IMR-90 (cell line): ENCODE measurements at regions not wholly inside any gene's neighbourhood (a gene's known extent, or its start where the extent isn't known, plus 50 kb on each side); places are given as distances from the start of the nearest gene placed in this dataset.

Experiments
- CEBPB ChIP-seq: IDR thresholded peaks from 2 replicates; pipeline ENCODE4 v1.6.1; 2012; ENCODE audit warnings: low read depth, low read length, improper control_type of control experiment
- MAFK ChIP-seq: IDR thresholded peaks from 2 replicates; pipeline ENCODE4 v1.6.1; 2012; ENCODE audit warnings: low read depth, low read length, improper control_type of control experiment
- MXI1 ChIP-seq: IDR thresholded peaks from 2 replicates; pipeline ENCODE4 v1.6.1; 2012; ENCODE audit warnings: low read depth, mild to moderate bottlenecking, low read length, moderate library complexity, borderline replicate concordance
- NFE2L2 ChIP-seq: fragments of 150-350 bp; IDR thresholded peaks from 2 replicates; pipeline ENCODE4 v1.6.1; 2016; ENCODE audit warnings: low read depth, mild to moderate bottlenecking, low read length
- POLR2A ChIP-seq: IDR thresholded peaks from 2 replicates; pipeline ENCODE4 v1.6.1; 2012; ENCODE audit warnings: mild to moderate bottlenecking, low read depth, low read length
- RAD21 ChIP-seq: IDR thresholded peaks from 2 replicates; pipeline ENCODE4 v1.6.1; 2012; ENCODE audit warnings: low read length, improper control_type of control experiment
- RCOR1 ChIP-seq: IDR thresholded peaks from 2 replicates; pipeline ENCODE4 v1.6.1; 2012; ENCODE audit warnings: mild to moderate bottlenecking, low read length, improper control_type of control experiment; ENCODE audit not compliant: insufficient replicate concordance
- RFX5 ChIP-seq: IDR thresholded peaks from 2 replicates; pipeline ENCODE4 v1.8.0; 2012; ENCODE audit warnings: low read depth, mild to moderate bottlenecking, low read length, moderate library complexity
- SMC3 ChIP-seq: fragments of 150-350 bp; IDR thresholded peaks from 2 replicates; pipeline ENCODE4 v1.6.1; 2016; ENCODE audit warnings: low read depth, mild to moderate bottlenecking, antibody characterized with exemption, low read length, moderate library complexity
- TF ChIP-seq, protein P1 (sequence below): fragments of 150-350 bp; IDR thresholded peaks from 2 replicates; pipeline ENCODE4 v1.6.1; 2016; ENCODE audit warnings: low read depth, mild to moderate bottlenecking, low read length, moderate library complexity, borderline replicate concordance
- TF ChIP-seq, protein P2 (sequence below): conservative IDR thresholded peaks from 2 replicates; pipeline ENCODE4 v1.5.1; 2012; ENCODE audit warnings: mild to moderate bottlenecking, low read depth, low read length, improper control_type of control experiment
- TF ChIP-seq, protein P3 (sequence below): fragments of 150-350 bp; IDR thresholded peaks from 2 replicates; pipeline ENCODE4 v1.6.1; 2017; ENCODE audit warnings: mild to moderate bottlenecking, antibody characterized with exemption, low read length, low read depth

DNA sequence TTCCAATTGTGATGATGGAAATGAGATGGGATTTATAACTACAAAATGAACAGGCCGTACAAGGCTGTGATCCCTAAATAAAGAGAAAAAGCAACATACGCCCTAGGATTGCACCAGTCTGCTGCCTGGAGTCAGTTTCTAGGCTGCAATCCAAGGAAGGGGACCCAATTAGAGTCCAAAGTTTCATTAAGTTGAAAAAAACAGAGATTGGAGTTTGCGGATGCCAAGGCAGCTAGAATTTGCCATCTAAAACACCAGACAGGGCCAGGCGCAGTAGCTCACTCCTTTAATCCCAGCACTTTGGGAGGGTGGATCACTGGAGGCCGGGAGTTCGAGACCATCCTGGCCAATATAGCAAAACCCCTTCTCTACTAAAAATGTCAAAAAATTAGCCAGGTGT lies 661.0 kb downstream of the RPS29 start:
- TF ChIP-seq, protein P1, sequence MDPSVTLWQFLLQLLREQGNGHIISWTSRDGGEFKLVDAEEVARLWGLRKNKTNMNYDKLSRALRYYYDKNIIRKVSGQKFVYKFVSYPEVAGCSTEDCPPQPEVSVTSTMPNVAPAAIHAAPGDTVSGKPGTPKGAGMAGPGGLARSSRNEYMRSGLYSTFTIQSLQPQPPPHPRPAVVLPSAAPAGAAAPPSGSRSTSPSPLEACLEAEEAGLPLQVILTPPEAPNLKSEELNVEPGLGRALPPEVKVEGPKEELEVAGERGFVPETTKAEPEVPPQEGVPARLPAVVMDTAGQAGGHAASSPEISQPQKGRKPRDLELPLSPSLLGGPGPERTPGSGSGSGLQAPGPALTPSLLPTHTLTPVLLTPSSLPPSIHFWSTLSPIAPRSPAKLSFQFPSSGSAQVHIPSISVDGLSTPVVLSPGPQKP = no peak
- TF ChIP-seq, protein P2, sequence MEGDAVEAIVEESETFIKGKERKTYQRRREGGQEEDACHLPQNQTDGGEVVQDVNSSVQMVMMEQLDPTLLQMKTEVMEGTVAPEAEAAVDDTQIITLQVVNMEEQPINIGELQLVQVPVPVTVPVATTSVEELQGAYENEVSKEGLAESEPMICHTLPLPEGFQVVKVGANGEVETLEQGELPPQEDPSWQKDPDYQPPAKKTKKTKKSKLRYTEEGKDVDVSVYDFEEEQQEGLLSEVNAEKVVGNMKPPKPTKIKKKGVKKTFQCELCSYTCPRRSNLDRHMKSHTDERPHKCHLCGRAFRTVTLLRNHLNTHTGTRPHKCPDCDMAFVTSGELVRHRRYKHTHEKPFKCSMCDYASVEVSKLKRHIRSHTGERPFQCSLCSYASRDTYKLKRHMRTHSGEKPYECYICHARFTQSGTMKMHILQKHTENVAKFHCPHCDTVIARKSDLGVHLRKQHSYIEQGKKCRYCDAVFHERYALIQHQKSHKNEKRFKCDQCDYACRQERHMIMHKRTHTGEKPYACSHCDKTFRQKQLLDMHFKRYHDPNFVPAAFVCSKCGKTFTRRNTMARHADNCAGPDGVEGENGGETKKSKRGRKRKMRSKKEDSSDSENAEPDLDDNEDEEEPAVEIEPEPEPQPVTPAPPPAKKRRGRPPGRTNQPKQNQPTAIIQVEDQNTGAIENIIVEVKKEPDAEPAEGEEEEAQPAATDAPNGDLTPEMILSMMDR = no peak
- TF ChIP-seq POLR2A (no peak), RAD21 (no peak), CEBPB (no peak), SMC3 (no peak), RCOR1 (no peak), MAFK (no peak), NFE2L2 (no peak), MXI1 (no peak), RFX5 (no peak)
- TF ChIP-seq, protein P3, sequence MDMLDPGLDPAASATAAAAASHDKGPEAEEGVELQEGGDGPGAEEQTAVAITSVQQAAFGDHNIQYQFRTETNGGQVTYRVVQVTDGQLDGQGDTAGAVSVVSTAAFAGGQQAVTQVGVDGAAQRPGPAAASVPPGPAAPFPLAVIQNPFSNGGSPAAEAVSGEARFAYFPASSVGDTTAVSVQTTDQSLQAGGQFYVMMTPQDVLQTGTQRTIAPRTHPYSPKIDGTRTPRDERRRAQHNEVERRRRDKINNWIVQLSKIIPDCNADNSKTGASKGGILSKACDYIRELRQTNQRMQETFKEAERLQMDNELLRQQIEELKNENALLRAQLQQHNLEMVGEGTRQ = no peak
